Pancreas (tissue), 10 donors: ENCODE measurements at regions not wholly inside any gene's neighbourhood (a gene's known extent, or its start where the extent isn't known, plus 50 kb on each side); places are given as distances from the start of the nearest gene placed in this dataset.

Experiments
- ATAC-seq, 4 donors: fragments of 200-7000 bp; cut with Tn5 transposase; one replicate each; pipeline versions ENCODE4 v1.8.0 to v1.9.1; 2020; ENCODE audit warnings: mild to moderate bottlenecking in 4 of 4, moderate library complexity in 4 of 4
- DNase-seq, 6 donors: peaks; one replicate each; pipeline ENCODE4 v3.0.0-alpha.2; 2020
- FAIRE-seq: peaks from 2 replicates; lab custom pipeline; 2012; peaks lifted over from hg19 to GRCh38; lab: Jason Lieb, UNC
- H3K27ac ChIP-seq, 4 donors: fragments of 200-600 bp; sonication (generic); 1 replicate in 3 of 4; 2 replicates in 1 of 4; pipeline versions ENCODE4 v1.5.0 to v1.8.0; 2020
- H3K27me3 ChIP-seq, 4 donors: fragments of 200-600 bp; one replicate each; pipeline ENCODE4 v1.8.0; 2021
- H3K36me3 ChIP-seq, 3 donors: fragments of 200-600 bp; sonication (generic) in 1 of 3; one replicate each; pipeline versions ENCODE4 v1.5.0 to v1.8.0; 2020 to 2021
- H3K4me1 ChIP-seq, 3 donors: fragments of 200-600 bp; one replicate each; pipeline ENCODE4 v1.8.0; 2021
- H3K4me3 ChIP-seq, 4 donors: fragments of 200-600 bp; sonication (generic) in 2 of 4; one replicate each; pipeline versions ENCODE4 v1.5.0 to v1.8.0; 2020 to 2021
- H3K9me3 ChIP-seq, 4 donors: fragments of 200-600 bp; one replicate each; pipeline ENCODE4 v1.8.0; 2021
- WGBS, 2 donors: extraction: QIAGEN DNeasy Blood & Tissue Kit; methylation state at CpG; one replicate each; pipeline ENCODE4 v1.1.7; 2013; 5-methylcytosine and 5-hydroxymethylcytosine counted together
- intact Hi-C, 3 donors: fragments of 100-400 bp; cut with DNase I; formaldehyde crosslinking; loops; one replicate each; pipeline versions ENCODE4 v1.11.1 to v1.14.2; 2022
- TF ChIP-seq, protein P1 (sequence below), 4 donors: fragments of 200-600 bp; sonication (generic) in 3 of 4; IDR thresholded peaks; one replicate each; pipeline versions ENCODE4 v1.5.0 to v1.8.0; 2021; ENCODE audit warnings: antibody characterized with exemption in 4 of 4
- donor health status: healthy with polysubstance abuse.
- donor health status: DM: no; HTN: no; CAD: no; lungs with moderate emphysema.
- donor health status: DM: no; HTN: no; CAD: no.
- donor health status: control.
- donor health status: control.
- donor health status: Bipolar disorder and iron deficiency.
- donor health status: DM: yes; HTN: yes; CAD: no.
- donor health status: DM: no; HTN: no; CAD: no.
- donor health status: DM: no; HTN: no; CAD: no.
- donor health status: DM: yes; HTN: yes; CAD: no.

DNA sequence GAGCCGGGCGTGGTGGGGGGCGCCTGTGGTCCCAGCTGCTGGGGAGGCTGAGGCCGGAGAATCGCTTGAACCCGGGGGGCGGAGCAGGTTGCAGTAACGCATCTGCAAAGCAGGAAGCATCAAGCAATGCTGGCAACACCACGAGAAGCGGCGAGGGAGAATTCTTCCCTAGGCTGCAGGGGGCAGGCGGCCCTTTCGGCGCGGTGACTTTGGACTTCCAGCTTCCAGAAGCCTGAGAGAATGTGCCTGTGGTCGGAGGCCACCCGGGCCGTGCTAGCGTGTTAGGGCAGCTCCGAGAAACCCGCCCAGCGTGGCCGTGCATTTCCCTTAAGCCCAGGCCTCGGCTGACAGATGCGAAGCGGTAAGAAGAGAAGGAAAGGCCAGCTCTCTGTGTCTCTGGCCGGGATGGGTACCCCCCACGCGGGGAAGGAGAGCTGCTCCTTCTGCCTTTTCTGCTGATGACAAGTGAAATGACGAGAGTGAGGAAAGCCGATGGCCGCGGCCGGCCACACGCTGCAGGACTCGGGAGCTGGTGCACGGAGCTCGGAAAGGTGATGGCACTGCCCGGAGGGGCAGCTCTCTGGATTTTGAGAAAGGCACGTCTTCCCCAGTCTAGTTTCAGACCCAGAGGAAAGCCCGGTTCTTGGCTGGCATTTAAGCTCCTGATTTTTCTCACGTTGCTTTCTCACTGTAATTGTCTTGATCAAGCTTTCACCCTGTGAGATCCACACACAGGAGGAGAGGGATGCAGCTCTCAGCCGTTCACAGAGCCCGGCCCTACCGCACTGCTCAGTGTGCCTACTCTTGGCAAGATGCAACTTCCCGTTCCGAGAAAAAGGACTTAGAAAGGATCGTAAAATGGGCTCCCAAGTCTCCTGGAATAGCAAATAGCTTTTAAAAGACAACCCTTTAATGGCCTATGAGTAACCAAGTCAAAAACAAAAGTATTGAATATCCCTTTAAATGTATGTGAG lies 68.3 kb upstream of the EXOC2 start:
- H3K27ac ChIP-seq: no peak overlapping the region
- DNase-seq: no peak
- TF ChIP-seq, protein P1, sequence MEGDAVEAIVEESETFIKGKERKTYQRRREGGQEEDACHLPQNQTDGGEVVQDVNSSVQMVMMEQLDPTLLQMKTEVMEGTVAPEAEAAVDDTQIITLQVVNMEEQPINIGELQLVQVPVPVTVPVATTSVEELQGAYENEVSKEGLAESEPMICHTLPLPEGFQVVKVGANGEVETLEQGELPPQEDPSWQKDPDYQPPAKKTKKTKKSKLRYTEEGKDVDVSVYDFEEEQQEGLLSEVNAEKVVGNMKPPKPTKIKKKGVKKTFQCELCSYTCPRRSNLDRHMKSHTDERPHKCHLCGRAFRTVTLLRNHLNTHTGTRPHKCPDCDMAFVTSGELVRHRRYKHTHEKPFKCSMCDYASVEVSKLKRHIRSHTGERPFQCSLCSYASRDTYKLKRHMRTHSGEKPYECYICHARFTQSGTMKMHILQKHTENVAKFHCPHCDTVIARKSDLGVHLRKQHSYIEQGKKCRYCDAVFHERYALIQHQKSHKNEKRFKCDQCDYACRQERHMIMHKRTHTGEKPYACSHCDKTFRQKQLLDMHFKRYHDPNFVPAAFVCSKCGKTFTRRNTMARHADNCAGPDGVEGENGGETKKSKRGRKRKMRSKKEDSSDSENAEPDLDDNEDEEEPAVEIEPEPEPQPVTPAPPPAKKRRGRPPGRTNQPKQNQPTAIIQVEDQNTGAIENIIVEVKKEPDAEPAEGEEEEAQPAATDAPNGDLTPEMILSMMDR (IDR thresholded peaks at IDR 0.05): no peak
- WGBS, 2 donors: 79 to 85% methylated on average over 48 of the region's 48 CpGs
- no peaks in the 10 kb centered on the region for H3K4me1 ChIP-seq
- H3K4me3 ChIP-seq: no peak overlapping the region
- no peaks in the 10 kb centered on the region for H3K9me3 ChIP-seq
- H3K27me3 ChIP-seq: no peaks in the 10 kb centered on the region
- intact Hi-C loops: no loop called here
- FAIRE-seq: no peak
- no peak for ATAC-seq
- H3K36me3 ChIP-seq: no peaks in the 10 kb centered on the region

DNA sequence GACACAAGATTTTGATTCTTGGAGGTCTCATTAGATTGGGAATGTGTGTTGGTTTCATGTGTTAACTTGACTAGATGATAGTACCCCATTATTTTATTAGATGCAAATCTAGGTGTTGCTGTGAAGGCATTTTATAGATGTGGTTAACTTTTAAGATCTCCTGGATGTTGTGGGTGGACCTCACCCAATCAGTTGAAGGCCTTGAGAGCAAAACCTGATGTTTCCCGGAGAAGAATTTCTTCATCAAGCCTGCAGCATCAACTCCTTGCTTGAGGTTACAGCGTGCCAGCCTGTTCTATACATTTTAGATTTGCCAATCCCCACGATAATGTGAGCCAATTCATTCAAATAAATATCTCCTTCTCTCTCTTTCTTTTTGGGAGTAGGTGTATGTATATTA lies 66.8 kb upstream of the EXOC2 start:
- DNase-seq: no peak
- Histone ChIP-seq H3K27ac (no peak overlapping the region), H3K36me3 (no peaks in the 10 kb centered on the region), H3K4me1 (no peaks in the 10 kb centered on the region), H3K4me3 (no peak overlapping the region), H3K27me3 (no peaks in the 10 kb centered on the region), H3K9me3 (no peaks in the 10 kb centered on the region)
- 83 to 93% methylated on average over 3 of the region's 3 CpGs for WGBS, 2 donors
- no peak for ATAC-seq
- FAIRE-seq: no peak
- intact Hi-C loops: no loop called here
- TF ChIP-seq, protein P1 (IDR thresholded peaks at IDR 0.05): no peak

DNA sequence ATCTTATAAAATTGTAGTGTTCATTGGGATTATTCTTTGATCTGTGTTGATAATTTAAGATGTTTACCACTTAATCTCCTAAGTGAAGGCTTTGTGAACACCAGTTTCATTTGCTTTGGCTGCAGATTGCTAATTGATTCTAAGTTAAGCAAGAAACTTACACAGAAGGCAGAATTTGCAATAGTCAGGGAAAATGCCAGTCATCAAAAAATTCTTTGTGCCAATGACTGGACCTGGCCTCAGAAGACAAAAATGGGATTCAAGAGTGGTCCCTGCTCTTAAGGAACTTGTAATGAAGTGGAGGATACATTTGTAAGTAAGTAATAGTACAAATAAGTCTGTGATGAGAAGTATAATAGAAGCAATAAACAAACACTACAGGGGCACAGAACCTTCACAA lies 63.3 kb upstream of the EXOC2 start:
- no peaks in the 10 kb centered on the region for H3K9me3 ChIP-seq
- TF ChIP-seq, protein P1 (IDR thresholded peaks at IDR 0.05): no peak
- ATAC-seq (no peak), DNase-seq (no peak), FAIRE-seq (no peak)
- no peak overlapping the region for H3K4me3 ChIP-seq
- H3K4me1 ChIP-seq: no peaks in the 10 kb centered on the region
- H3K27ac ChIP-seq: no peak overlapping the region
- no peaks in the 10 kb centered on the region for H3K36me3 ChIP-seq
- intact Hi-C loops: no loop called here
- no peaks in the 10 kb centered on the region for H3K27me3 ChIP-seq

DNA sequence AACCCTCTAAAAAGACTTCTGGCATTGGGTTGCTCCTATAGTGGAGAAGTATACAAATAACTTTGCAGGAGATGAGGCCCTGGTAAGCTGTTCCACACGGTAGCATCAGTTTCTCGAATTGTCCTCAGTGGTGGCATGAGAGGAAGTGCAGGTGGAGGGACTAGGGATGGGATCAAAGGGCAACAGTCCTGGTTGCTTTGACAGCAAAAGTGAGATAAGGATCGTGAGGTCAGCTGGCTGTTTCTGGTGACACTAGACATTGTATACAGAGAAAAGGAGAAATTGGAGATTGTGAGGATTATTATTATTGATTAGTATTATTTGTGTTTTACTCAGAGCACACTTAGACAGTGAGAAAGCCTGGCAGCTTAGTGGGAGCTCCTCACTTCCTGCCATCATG lies 61.3 kb upstream of the EXOC2 start:
- no peak for FAIRE-seq
- ATAC-seq: no peak
- WGBS, 2 donors: 34 to 36% methylated on average over 3 of the region's 3 CpGs

More for the DNA sequence above, 61.3 kb upstream of the EXOC2 start:
- H3K4me3 ChIP-seq: no peak overlapping the region
- no peaks in the 10 kb centered on the region for H3K27me3 ChIP-seq
- no peaks in the 10 kb centered on the region for H3K4me1 ChIP-seq
- no peaks in the 10 kb centered on the region for H3K36me3 ChIP-seq
- no peaks in the 10 kb centered on the region for H3K9me3 ChIP-seq
- no peak overlapping the region for H3K27ac ChIP-seq
- intact Hi-C loops: no loop called here
- TF ChIP-seq, protein P1 (IDR thresholded peaks at IDR 0.05): no peak
- DNase-seq: no peak
